HG02610 (cell line): ENCODE measurements at regions not wholly inside any gene's neighbourhood (a gene's known extent, or its start where the extent isn't known, plus 50 kb on each side); places are given as distances from the start of the nearest gene placed in this dataset.

Experiments used
- ATAC-seq: cut with Tn5 transposase; IDR thresholded peaks from one replicate; pipeline ENCODE4 v1.9.1; 2021; ENCODE audit warnings: mild to moderate bottlenecking, moderate library complexity; ENCODE audit not compliant: unreplicated experiment

DNA sequence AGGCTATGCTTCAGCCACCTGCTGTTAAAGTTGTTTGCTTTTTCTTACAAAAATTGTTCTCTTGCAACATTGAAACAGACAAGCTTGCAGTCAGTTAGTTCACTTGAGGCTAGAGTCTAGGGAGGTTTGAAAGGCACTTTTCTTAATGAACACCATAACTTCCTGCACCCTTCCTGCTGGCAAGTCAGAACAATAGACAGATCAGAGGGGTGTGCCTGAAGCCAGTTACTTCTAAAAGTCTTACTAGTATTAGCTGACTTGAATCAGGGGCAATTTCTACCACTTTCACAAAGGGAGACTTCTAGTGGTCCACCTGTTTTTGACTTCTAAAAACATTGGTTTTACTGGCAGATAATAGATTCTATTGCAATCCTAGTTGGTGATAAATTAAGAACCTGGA, 367.4 kb upstream of the CDH20 start:
- no peak for ATAC-seq

- no peak for ATAC-seq
Observed at GRCh38 chr18:60966876-60967275, 366.4 kb upstream of the CDH20 start.

GRCh38 chr18:60975420-60975819, 357.8 kb upstream of the CDH20 start:
- ATAC-seq: no peak

DNA sequence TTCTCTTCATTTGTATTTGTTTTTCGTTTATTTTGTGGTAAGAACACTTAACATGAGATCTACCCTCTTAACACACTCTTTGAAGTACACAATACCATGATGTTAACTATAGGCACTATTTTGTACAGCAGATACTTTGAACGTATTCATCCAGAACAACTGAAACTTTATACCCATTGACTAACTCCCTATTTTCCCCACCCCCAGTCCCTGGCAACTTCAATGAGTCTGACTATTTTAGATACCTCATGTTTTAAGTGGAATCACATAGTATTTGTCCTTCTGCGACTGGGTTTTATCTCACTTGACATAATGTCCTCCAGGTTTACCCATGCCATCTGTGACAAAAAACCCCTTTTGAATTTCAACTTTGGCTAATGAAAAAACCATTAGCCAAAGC, 356.3 kb upstream of the CDH20 start:
- no peak for ATAC-seq

DNA sequence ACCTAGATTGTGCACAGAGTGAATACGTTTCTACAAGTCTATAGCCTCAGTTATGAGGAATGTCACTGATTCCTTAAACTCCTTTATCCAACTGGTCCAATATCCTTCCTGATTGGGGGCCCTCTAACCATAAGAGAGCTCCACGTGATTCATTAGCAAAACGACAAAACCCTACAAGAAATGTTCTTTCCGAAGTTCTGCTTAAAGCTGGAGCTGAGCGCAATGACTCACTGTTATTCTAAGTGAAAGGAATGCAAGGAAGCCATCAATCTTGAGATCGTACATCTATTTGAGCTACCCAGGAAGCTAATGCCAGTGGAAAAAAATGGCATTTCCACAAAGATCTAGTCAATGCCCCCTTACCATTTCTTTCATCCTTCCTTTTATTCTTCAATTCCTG, 354.9 kb upstream of the CDH20 start:
- no peak for ATAC-seq

GRCh38 chr18:60980422-60981005, 352.7 kb upstream of the CDH20 start:
- no peak for ATAC-seq

DNA sequence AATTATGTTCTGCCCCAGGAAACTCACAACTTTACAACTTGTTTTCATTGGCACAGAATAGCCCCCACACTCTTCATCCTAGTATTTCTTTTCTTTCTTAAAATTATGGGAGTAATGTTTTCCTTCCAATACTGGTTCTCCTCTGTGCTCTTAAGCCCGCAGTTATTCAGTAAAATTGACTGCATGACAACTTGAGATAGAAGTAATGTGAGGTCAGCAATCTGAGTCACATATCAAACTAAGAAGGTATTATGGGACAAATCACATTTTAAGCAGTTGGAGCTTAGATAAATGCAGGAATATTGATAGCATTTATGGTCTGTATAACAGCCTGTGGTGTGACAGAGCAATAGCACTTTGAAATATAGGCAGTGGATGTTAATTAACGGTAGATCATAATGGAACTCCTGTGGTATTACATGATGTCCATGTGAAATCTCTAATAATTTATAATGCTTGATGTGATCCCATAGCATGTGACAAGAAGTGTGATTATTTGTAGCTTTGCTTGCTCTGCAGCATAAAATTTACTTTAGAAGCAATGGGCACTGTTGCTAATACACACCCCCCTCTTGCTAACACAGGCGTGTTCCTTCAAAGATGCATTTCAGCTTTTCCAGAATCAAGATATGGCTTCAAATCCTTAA, 351.4 kb upstream of the CDH20 start:
- no peak for ATAC-seq

- ATAC-seq: no peak
Observed at GRCh38 chr18:60982329-60982695, 350.9 kb upstream of the CDH20 start.

GRCh38 chr18:60982928-60983327, 350.3 kb upstream of the CDH20 start:
- ATAC-seq: no peak

GRCh38 chr18:60984510-60984909, 348.7 kb upstream of the CDH20 start:
- no peak for ATAC-seq

DNA sequence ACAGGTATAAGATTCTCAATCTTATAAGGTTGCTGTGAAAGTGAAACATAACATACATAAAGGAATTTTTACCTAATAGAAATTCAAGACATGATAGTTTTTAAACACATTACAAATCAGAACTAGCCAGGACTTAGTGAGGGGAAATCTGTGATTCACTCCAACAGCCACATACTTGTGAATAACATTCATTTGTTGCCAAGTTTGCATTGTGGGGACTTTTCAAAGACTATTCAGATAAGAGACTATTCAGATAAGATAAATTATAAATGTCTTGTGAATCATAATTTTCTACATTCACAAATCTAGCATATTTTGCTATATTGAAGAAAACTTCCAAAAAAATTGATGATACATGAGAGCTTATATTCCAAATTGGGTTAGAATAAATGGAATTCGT, 345.3 kb upstream of the CDH20 start:
- no peak for ATAC-seq

GRCh38 chr18:60996326-60996725, 336.9 kb upstream of the CDH20 start:
- no peak for ATAC-seq

- ATAC-seq: no peak
Observed at GRCh38 chr18:60996822-60997221, 336.4 kb upstream of the CDH20 start.

- ATAC-seq: no peak
Observed at GRCh38 chr18:61001138-61001537, 332.1 kb upstream of the CDH20 start.

DNA sequence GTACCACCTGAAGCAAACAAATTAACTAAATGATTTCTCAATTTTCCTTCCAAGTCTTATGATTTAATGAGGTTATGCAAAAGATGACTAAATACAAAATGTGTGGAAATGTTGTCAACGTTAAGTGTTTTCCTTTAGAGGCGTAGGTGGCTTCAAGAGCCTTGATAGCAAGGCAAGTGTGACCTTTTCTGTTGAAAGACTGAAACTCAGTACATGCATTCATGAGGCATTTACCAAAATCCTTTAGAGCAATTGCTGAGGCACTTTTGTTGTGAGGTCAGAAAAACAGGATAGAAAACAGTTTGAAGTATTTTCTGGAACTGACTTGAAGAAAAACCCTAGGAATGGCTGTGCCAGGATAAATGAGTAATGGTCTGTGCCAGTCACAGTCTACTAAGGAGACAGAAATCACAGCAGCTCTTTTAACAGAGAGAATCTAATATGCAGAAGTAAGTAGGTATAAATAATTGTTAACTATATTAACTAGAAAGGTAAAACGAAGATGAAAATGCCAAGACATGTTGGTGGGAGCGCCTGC, 326.5 kb upstream of the CDH20 start:
- ATAC-seq: no peak

DNA sequence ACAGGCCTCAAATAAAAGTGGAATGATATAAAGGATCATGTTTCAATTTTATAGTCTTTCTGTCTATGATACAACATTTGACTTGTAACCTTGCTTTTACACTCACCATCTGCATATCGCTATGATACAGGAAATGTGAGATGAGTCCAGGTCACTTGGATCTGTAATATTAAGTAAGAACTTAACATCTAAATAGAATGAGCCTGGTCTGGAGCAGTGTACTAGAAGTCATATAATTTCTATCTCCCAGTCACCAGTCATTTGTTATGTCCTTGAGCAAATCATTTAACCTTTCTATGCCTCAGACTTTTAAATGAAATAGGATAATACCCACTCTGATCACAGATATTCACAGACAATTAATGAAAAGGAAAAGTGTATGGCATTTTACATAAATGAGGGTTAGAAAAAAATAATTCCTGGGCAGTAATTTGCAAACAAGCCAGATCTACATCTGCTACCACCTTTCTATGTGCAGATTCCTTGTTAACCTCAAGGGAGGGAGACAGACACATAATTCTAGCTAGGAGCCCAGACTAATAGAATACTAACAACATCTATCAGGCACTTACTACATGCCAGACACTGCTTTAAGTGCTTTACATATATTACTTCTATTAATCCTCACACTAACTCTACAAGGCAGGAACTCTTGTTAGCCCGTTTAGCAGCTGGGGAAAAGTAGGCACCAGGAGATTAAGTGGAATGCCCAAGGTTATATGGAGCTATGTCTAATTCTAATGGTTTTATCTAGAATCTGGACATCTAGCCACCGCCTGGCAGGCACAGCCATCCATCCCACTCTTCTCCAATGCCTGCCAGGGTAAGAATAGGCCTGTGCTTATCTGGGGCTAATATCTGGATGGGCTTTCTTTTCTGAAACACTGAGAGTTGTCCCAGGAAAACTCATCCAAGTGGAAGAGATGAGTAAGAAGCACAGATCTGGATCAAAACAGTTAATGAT, 313.6 kb upstream of the CDH20 start:
- ATAC-seq: no peak

- no peak for ATAC-seq
Observed at GRCh38 chr18:61025596-61025995, 307.6 kb upstream of the CDH20 start.

DNA sequence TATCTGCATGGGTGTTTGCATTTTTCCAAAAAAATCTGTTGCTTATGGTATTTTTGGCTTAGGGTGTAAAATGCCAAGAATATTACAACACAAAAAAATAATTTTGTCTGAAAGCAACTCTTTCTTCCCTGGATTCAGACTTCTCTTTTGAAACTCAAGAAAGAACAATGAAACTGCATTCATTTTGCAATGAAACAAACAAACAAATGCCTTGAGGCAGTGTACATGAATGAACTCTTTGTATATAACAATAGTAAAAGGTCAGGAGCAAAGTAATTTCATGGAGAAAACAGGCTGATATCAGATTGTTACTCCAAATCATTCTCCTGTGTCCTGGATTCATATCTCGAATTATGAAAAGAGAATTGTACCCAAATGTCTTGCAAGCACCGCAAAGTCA, 301.6 kb upstream of the CDH20 start:
- ATAC-seq: no peak

GRCh38 chr18:61034580-61034979, 298.6 kb upstream of the CDH20 start:
- no peak for ATAC-seq

GRCh38 chr18:61039251-61039650, 294.0 kb upstream of the CDH20 start:
- ATAC-seq: no peak

DNA sequence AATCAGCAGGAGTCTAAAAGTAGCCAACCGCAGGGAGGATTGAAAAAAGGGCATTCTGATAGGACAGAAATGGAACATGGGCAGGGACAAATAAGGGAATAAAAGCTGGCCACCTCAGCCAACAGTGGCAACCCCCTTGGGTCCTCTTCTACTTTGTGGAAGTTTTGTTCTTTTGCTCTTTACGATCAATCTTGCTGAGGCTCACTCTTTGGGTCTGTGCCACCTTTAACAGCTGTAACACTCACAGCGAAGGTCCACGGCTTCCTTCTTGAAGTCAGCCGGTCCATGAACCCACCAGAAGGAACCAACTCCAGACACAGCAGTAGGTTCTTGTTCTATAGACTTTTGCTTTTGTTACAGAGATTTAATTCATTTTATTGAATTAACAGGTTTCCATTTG, 285.4 kb upstream of the CDH20 start:
- no peak for ATAC-seq

DNA sequence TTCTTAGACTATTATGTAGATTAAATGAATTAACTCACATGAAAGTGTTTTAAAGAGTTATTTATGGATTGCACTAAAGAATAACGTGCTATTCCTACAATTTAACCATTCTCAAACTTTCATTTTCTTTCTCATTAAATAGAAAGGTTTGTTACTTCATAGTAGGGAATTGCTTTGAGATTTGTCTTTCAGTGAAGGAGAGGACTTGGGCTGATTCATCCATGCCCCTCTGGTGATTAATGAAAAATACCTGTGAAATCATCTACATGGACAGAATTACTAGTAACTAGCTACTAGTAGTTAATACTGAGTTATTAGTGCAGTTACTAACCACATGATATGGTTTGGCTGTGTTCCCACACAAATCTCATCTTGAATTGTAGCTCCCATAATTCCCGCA, 275.8 kb upstream of the CDH20 start:
- ATAC-seq: no peak
